IMR-90 (cell line): ENCODE measurements at regions not wholly inside any gene's neighbourhood (a gene's known extent, or its start where the extent isn't known, plus 50 kb on each side); places are given as distances from the start of the nearest gene placed in this dataset.
A peak's percentile ranks its signal among the peaks of the same experiment; 100 is the strongest.

Experiments used
- ATAC-seq: fragments of 200-7000 bp; cut with Tn5 transposase; 2 replicates; pipeline ENCODE4 v1.9.1; 2020; ENCODE audit warnings: low read depth, mild to moderate bottlenecking, moderate library complexity
- BruUV-seq: library from RNA; stranded (reverse); fragments of 400-500 nt; replicated peaks from 2 replicates; lab custom pipeline; 2021; lab: Mats Ljungman, UMichigan
- CTCF ChIA-PET: fragments of 300-600 bp; formaldehyde crosslinking; extraction: SDS; loops from one replicate; lab custom pipeline; 2021; ENCODE audit warnings: antibody characterized with exemption; lab: Yijun Ruan, JAX
- POLR2A ChIA-PET: fragments of 300-600 bp; sonication (Branson Sonifier 250); formaldehyde crosslinking; loops from one replicate; lab custom pipeline; 2022; ENCODE audit warnings: antibody characterized with exemption; ENCODE audit not compliant: unreplicated experiment; lab: Charles Lee
- DNase-seq: peaks from one replicate; pipeline ENCODE4 v3.0.0; 2013
- H2AFZ ChIP-seq: replicated peaks from 2 replicates; pipeline ENCODE3; 2013; ENCODE audit warnings: low read length, mild to moderate bottlenecking; ENCODE audit not compliant: poor library complexity
- H2AK5ac ChIP-seq: 2 replicates; pipeline ENCODE4 v1.6.1; 2013; ENCODE audit warnings: low read depth, low read length, inconsistent platforms
- H2AK9ac ChIP-seq: replicated peaks from 2 replicates; pipeline ENCODE3; 2013; ENCODE audit warnings: mild to moderate bottlenecking, low read depth, low read length, moderate library complexity; ENCODE audit not compliant: poor library complexity
- H2BK120ac ChIP-seq: 2 replicates; pipeline ENCODE4 v1.6.1; 2013; ENCODE audit warnings: low read depth, low read length, inconsistent platforms
- H2BK15ac ChIP-seq: 3 replicates; pipeline ENCODE4 v1.6.1; 2013; ENCODE audit warnings: low read depth, low read length, inconsistent platforms
- H2BK20ac ChIP-seq: 2 replicates; pipeline ENCODE4 v1.6.1; 2013; ENCODE audit warnings: low read depth, mild to moderate bottlenecking, inconsistent platforms, low read length, moderate library complexity
- H2BK5ac ChIP-seq: 2 replicates; pipeline ENCODE4 v1.6.1; 2013; ENCODE audit warnings: mild to moderate bottlenecking, low read depth, low read length, inconsistent platforms; ENCODE audit not compliant: poor library complexity, severe bottlenecking
- H3K14ac ChIP-seq: replicated peaks from 2 replicates; pipeline ENCODE4 v1.6.1; 2013; ENCODE audit warnings: low read depth, low read length, inconsistent platforms
- H3K18ac ChIP-seq: 2 replicates; pipeline ENCODE4 v1.6.1; 2013; ENCODE audit warnings: low read depth, low read length, control low read depth
- H3K23ac ChIP-seq: 2 replicates; pipeline ENCODE4 v1.6.1; 2013; ENCODE audit warnings: low read depth, low read length, inconsistent platforms
- H3K27ac ChIP-seq: 2 replicates; pipeline ENCODE4 v1.5.1; 2013; ENCODE audit warnings: mild to moderate bottlenecking, control low read depth, low read length; ENCODE audit not compliant: insufficient read depth
- H3K27me3 ChIP-seq: 2 replicates; pipeline ENCODE4 v1.6.1; 2013; ENCODE audit warnings: low read length; ENCODE audit not compliant: control insufficient read depth, insufficient read depth
- H3K36me3 ChIP-seq: 2 replicates; pipeline ENCODE4 v1.6.1; 2013; ENCODE audit warnings: low read length, mixed read lengths; ENCODE audit not compliant: control insufficient read depth, insufficient read depth
- H3K4ac ChIP-seq: 2 replicates; pipeline ENCODE4 v1.6.1; 2013; ENCODE audit warnings: low read depth, low read length, inconsistent platforms
- H3K4me1 ChIP-seq: 2 replicates; pipeline ENCODE4 v1.6.1; 2013; ENCODE audit warnings: low read length, mixed read lengths; ENCODE audit not compliant: control insufficient read depth, insufficient read depth
- H3K4me2 ChIP-seq: 2 replicates; pipeline ENCODE4 v1.6.1; 2013; ENCODE audit warnings: low read depth, mild to moderate bottlenecking, control low read depth, low read length, moderate library complexity
- H3K4me3 ChIP-seq: 2 replicates; pipeline ENCODE4 v1.5.1; 2013; ENCODE audit warnings: low read depth, mild to moderate bottlenecking, control low read depth, low read length, moderate library complexity; ENCODE audit not compliant: insufficient read depth
- H3K56ac ChIP-seq: 2 replicates; pipeline ENCODE4 v1.6.1; 2013; ENCODE audit warnings: low read length, inconsistent platforms; ENCODE audit not compliant: insufficient read depth; ENCODE audit errors: extremely low read depth
- H3K79me1 ChIP-seq, 2 experiments: 2 replicates each; pipeline ENCODE4 v1.6.1; 2013; ENCODE audit warnings: low read length in 2 of 2, inconsistent platforms in 1 of 2, low read depth in 1 of 2
- H3K9ac ChIP-seq: 2 replicates; pipeline ENCODE4 v1.6.1; 2013; ENCODE audit warnings: low read depth, low read length, control low read depth
- H3K9me1 ChIP-seq: 2 replicates; pipeline ENCODE4 v1.6.1; 2013; ENCODE audit warnings: low read length, inconsistent platforms; ENCODE audit not compliant: insufficient read depth
- H3K9me3 ChIP-seq: 2 replicates; pipeline ENCODE4 v1.6.1; 2013; ENCODE audit warnings: low read length; ENCODE audit not compliant: control insufficient read depth, insufficient read depth
- H4K20me1 ChIP-seq: 2 replicates; pipeline ENCODE4 v1.6.1; 2013; ENCODE audit warnings: low read length, inconsistent platforms; ENCODE audit not compliant: insufficient read depth
- H4K5ac ChIP-seq: 2 replicates; pipeline ENCODE4 v1.6.1; 2013; ENCODE audit warnings: mild to moderate bottlenecking, low read depth, low read length, control low read depth
- H4K8ac ChIP-seq, 2 experiments: 2 replicates each; pipeline ENCODE4 v1.6.1; 2013; ENCODE audit warnings: low read depth in 2 of 2, low read length in 2 of 2, control low read depth in 1 of 2, inconsistent platforms in 1 of 2
- H4K91ac ChIP-seq: 2 replicates; pipeline ENCODE4 v1.6.1; 2013; ENCODE audit warnings: low read depth, low read length, inconsistent platforms; ENCODE audit not compliant: insufficient read depth
- BHLHE40 ChIP-seq: fragments of 150-350 bp; IDR thresholded peaks from 2 replicates; pipeline ENCODE4 v1.6.1; 2016; ENCODE audit warnings: mild to moderate bottlenecking, low read depth, low read length
- CEBPB ChIP-seq: IDR thresholded peaks from 2 replicates; pipeline ENCODE4 v1.6.1; 2012; ENCODE audit warnings: low read depth, low read length, improper control_type of control experiment
- CHD1 ChIP-seq: IDR thresholded peaks from 2 replicates; pipeline ENCODE4 v1.6.1; 2012; ENCODE audit warnings: low read depth, low read length, improper control_type of control experiment
- CTCF ChIP-seq: conservative IDR thresholded peaks from 2 replicates; pipeline ENCODE4 v1.5.1; 2012; ENCODE audit warnings: mild to moderate bottlenecking, low read depth, low read length, improper control_type of control experiment
- FOS ChIP-seq: fragments of 150-350 bp; IDR thresholded peaks from 2 replicates; pipeline ENCODE4 v1.6.1; 2016; ENCODE audit warnings: low read depth, low read length
- MAFK ChIP-seq: IDR thresholded peaks from 2 replicates; pipeline ENCODE4 v1.6.1; 2012; ENCODE audit warnings: low read depth, low read length, improper control_type of control experiment
- MAZ ChIP-seq: IDR thresholded peaks from 2 replicates; pipeline ENCODE4 v1.6.1; 2012; ENCODE audit warnings: low read depth, mild to moderate bottlenecking, low read length, improper control_type of control experiment, moderate library complexity, borderline replicate concordance
- MXI1 ChIP-seq: IDR thresholded peaks from 2 replicates; pipeline ENCODE4 v1.6.1; 2012; ENCODE audit warnings: low read depth, mild to moderate bottlenecking, low read length, moderate library complexity, borderline replicate concordance
- NFE2L2 ChIP-seq: fragments of 150-350 bp; IDR thresholded peaks from 2 replicates; pipeline ENCODE4 v1.6.1; 2016; ENCODE audit warnings: low read depth, mild to moderate bottlenecking, low read length
- POLR2A ChIP-seq: IDR thresholded peaks from 2 replicates; pipeline ENCODE4 v1.6.1; 2012; ENCODE audit warnings: mild to moderate bottlenecking, low read depth, low read length
- RAD21 ChIP-seq: IDR thresholded peaks from 2 replicates; pipeline ENCODE4 v1.6.1; 2012; ENCODE audit warnings: low read length, improper control_type of control experiment
- RCOR1 ChIP-seq: IDR thresholded peaks from 2 replicates; pipeline ENCODE4 v1.6.1; 2012; ENCODE audit warnings: mild to moderate bottlenecking, low read length, improper control_type of control experiment; ENCODE audit not compliant: insufficient replicate concordance
- RFX5 ChIP-seq: IDR thresholded peaks from 2 replicates; pipeline ENCODE4 v1.8.0; 2012; ENCODE audit warnings: low read depth, mild to moderate bottlenecking, low read length, moderate library complexity
- SMC3 ChIP-seq: fragments of 150-350 bp; IDR thresholded peaks from 2 replicates; pipeline ENCODE4 v1.6.1; 2016; ENCODE audit warnings: low read depth, mild to moderate bottlenecking, antibody characterized with exemption, low read length, moderate library complexity
- USF2 ChIP-seq: fragments of 150-350 bp; IDR thresholded peaks from 2 replicates; pipeline ENCODE4 v1.6.1; 2017; ENCODE audit warnings: mild to moderate bottlenecking, antibody characterized with exemption, low read length, low read depth
- WGBS, 2 experiments: methylation state at CpG; one replicate each; pipeline versions ENCODE4 v1.1.5 to v1.1.7; 2013; ENCODE audit warnings: missing lambda C conversion rate in 2 of 2; ENCODE audit not compliant: insufficient read length in 1 of 2; ENCODE audit errors: extremely low coverage in 2 of 2; 5-methylcytosine and 5-hydroxymethylcytosine counted together
- dilution Hi-C: fragments of 300-500 bp; cut with HindIII; formaldehyde crosslinking; loops from one replicate; pipeline ENCODE4 v1.14.3; 2018; ENCODE audit warnings: low sequenced_read_pairs; ENCODE audit not compliant: unreplicated experiment
- in situ Hi-C: fragments of 300-500 bp; cut with MboI; formaldehyde crosslinking; loops from 3 replicates; pipeline ENCODE4 v1.14.3; 2019; ENCODE audit warnings: low sequenced_read_pairs, inconsistent platforms, mixed read lengths
- intact Hi-C: fragments of 100-400 bp; cut with micrococcal nuclease; formaldehyde crosslinking; loops from 2 replicates; pipeline ENCODE4 v1.10.0; 2022
- TF ChIP-seq, protein P1 (sequence below): fragments of 150-350 bp; IDR thresholded peaks from 2 replicates; pipeline ENCODE4 v1.6.1; 2016; ENCODE audit warnings: low read depth, mild to moderate bottlenecking, low read length, moderate library complexity, borderline replicate concordance

- H4K8ac ChIP-seq, result no peak overlapping the region
- 0% methylated on average over 2 of the region's 13 CpGs; no CpG with 5 or more reads in 1 of the 2 experiments for WGBS, 2 experiments
- no peak overlapping the region for H2BK120ac ChIP-seq
- DNase-seq (no peak), ATAC-seq (no peak)
- H4K5ac ChIP-seq, result no peak overlapping the region
- H3K14ac ChIP-seq, result no peak overlapping the region
- POLR2A ChIA-PET, result no interaction called here
- CTCF ChIA-PET, result no interaction called here
- no peak overlapping the region for H3K4me2 ChIP-seq
- dilution Hi-C loops (no loop called here), in situ Hi-C loops (no loop called here), intact Hi-C loops (no loop called here)
- no peak overlapping the region for H2BK5ac ChIP-seq
- H4K91ac ChIP-seq, result no peak overlapping the region
- no peak overlapping the region for H3K23ac ChIP-seq
- H2AK9ac ChIP-seq, result no peak overlapping the region
- no peak overlapping the region for H3K4ac ChIP-seq
- H2AK5ac ChIP-seq, result no peak overlapping the region
- no peak overlapping the region for H2BK15ac ChIP-seq
- no peak overlapping the region for H3K27ac ChIP-seq
- H3K36me3 ChIP-seq, result no peaks in the 10 kb centered on the region
- H3K79me1 ChIP-seq, result no peaks in the 10 kb centered on the region
- no peak overlapping the region for H3K56ac ChIP-seq
- peak overlapping the region; percentile 14 for H2AFZ ChIP-seq
- no peak overlapping the region for H2BK20ac ChIP-seq
- BruUV-seq, result no TSS peak
- H3K18ac ChIP-seq, result no peak overlapping the region
- no peak overlapping the region for H3K4me3 ChIP-seq
- H3K4me1 ChIP-seq, result no peaks in the 10 kb centered on the region
- H3K9me3 ChIP-seq, result peaks cover 3% of the 10 kb centered on the region; the same call in 1 of the 2 replicates
- H3K9ac ChIP-seq, result no peak overlapping the region
- H3K9me1 ChIP-seq, result no peaks in the 10 kb centered on the region
- TF ChIP-seq, protein P1, sequence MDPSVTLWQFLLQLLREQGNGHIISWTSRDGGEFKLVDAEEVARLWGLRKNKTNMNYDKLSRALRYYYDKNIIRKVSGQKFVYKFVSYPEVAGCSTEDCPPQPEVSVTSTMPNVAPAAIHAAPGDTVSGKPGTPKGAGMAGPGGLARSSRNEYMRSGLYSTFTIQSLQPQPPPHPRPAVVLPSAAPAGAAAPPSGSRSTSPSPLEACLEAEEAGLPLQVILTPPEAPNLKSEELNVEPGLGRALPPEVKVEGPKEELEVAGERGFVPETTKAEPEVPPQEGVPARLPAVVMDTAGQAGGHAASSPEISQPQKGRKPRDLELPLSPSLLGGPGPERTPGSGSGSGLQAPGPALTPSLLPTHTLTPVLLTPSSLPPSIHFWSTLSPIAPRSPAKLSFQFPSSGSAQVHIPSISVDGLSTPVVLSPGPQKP, result no peak
- TF ChIP-seq USF2 (no peak), MAFK (no peak), CEBPB (no peak), SMC3 (no peak), MAZ (no peak), RFX5 (no peak), RAD21 (no peak), POLR2A (no peak), RCOR1 (no peak), BHLHE40 (no peak), NFE2L2 (no peak), CTCF (no peak), CHD1 (no peak), FOS (no peak), MXI1 (no peak)
- H3K27me3 ChIP-seq, result no peaks in the 10 kb centered on the region
- H4K20me1 ChIP-seq, result no peaks in the 10 kb centered on the region
These were observed 1405.1 kb downstream of the GRIK2 start for GRCh38 chr6:102798636-102799035.
